ENCODE measurements at regions not wholly inside any gene's neighbourhood (a gene's known extent, or its start where the extent isn't known, plus 50 kb on each side); places are given as distances from the start of the nearest gene placed in this dataset.

- H3K36me3 ChIP-seq = no peaks in the 10 kb centered on the region
- H3K4me1 ChIP-seq = no peaks in the 10 kb centered on the region
- DNase-seq = no peak
- no peak overlapping the region for H3K4me3 ChIP-seq
- no peak overlapping the region for H3K27ac ChIP-seq
- H3K27me3 ChIP-seq = no peaks in the 10 kb centered on the region
- WGBS, 2 donors (ENCODE audit: low coverage in 1 of 2) = 17 to 47% methylated on average over 2 of the region's 2 CpGs
- TF ChIP-seq POLR2AphosphoS5 (IDR thresholded peaks at IDR 0.05) (no peak), EP300 (IDR thresholded peaks at IDR 0.05; ENCODE audit: low read depth) (no peak), CTCF (IDR thresholded peaks at IDR 0.05) (no peak), POLR2A (IDR thresholded peaks at IDR 0.05) (no peak)
- intact Hi-C loops (cut with DNase I; ENCODE audit: low total_unique reads) (no loop called here), in situ Hi-C loops (cut with MboI; ENCODE audit: low pct_ligation_motif_present in 1 of 4, low pct_unique_long_range_greater_than_20kb in 1 of 4, low sequenced_read_pairs in 3 of 4) (no loop called here)
- H3K9me3 ChIP-seq = peaks cover 0 to 12% of the 10 kb centered on the region in 2 donors
Measured at GRCh38 chr4:96879527-96879926, 1039.6 kb downstream of the PDHA2 start.

- Histone ChIP-seq H3K9me3 (no peaks in the 10 kb centered on the region), H3K27ac (no peak overlapping the region), H3K36me3 (no peaks in the 10 kb centered on the region), H3K27me3 (no peaks in the 10 kb centered on the region), H3K4me3 (no peak overlapping the region), H3K4me1 (no peaks in the 10 kb centered on the region)
- in situ Hi-C loops (cut with MboI; ENCODE audit: low pct_ligation_motif_present in 1 of 4, low pct_unique_long_range_greater_than_20kb in 1 of 4, low sequenced_read_pairs in 3 of 4) (no loop called here), intact Hi-C loops (cut with DNase I; ENCODE audit: low total_unique reads) (no loop called here)
- TF ChIP-seq POLR2AphosphoS5 (IDR thresholded peaks at IDR 0.05) = no peak
- TF ChIP-seq EP300 (IDR thresholded peaks at IDR 0.05; ENCODE audit: low read depth) = no peak
- no peak for TF ChIP-seq CTCF (IDR thresholded peaks at IDR 0.05)
- no peak for TF ChIP-seq POLR2A (IDR thresholded peaks at IDR 0.05)
- 67% methylated on average over 3 of the region's 3 CpGs; no CpG with 5 or more reads in 1 of the 2 donors for WGBS, 2 donors (ENCODE audit: low coverage in 1 of 2)
- no peak for DNase-seq
Measured at GRCh38 chr4:96887857-96888256, 1048.0 kb downstream of the PDHA2 start.

- Histone ChIP-seq H3K4me1 (no peaks in the 10 kb centered on the region), H3K4me3 (no peak overlapping the region), H3K36me3 (no peaks in the 10 kb centered on the region), H3K9me3 (no peaks in the 10 kb centered on the region), H3K27ac (no peak overlapping the region), H3K27me3 (no peaks in the 10 kb centered on the region)
- intact Hi-C loops (cut with DNase I; ENCODE audit: low total_unique reads) = no loop called here
- TF ChIP-seq EP300 (IDR thresholded peaks at IDR 0.05; ENCODE audit: low read depth) = no peak
- TF ChIP-seq POLR2AphosphoS5 (IDR thresholded peaks at IDR 0.05) = no peak
- TF ChIP-seq POLR2A (IDR thresholded peaks at IDR 0.05) = no peak
- TF ChIP-seq CTCF (IDR thresholded peaks at IDR 0.05) = no peak
- no peak for DNase-seq
- in situ Hi-C loops (cut with MboI; ENCODE audit: low pct_ligation_motif_present in 1 of 4, low pct_unique_long_range_greater_than_20kb in 1 of 4, low sequenced_read_pairs in 3 of 4) = no loop called here
- 76 to 77% methylated on average over 2 of the region's 2 CpGs for WGBS, 2 donors (ENCODE audit: low coverage in 1 of 2)
Measured at GRCh38 chr4:96894621-96895020, 1054.7 kb downstream of the PDHA2 start.

GRCh38 chr4:96895826-96896225 is 1055.9 kb downstream of the PDHA2 start:
- H3K9me3 ChIP-seq = no peaks in the 10 kb centered on the region
- DNase-seq = no peak
- intact Hi-C loops (cut with DNase I; ENCODE audit: low total_unique reads) (no loop called here), in situ Hi-C loops (cut with MboI; ENCODE audit: low pct_ligation_motif_present in 1 of 4, low pct_unique_long_range_greater_than_20kb in 1 of 4, low sequenced_read_pairs in 3 of 4) (no loop called here)
- 92 to 93% methylated on average over 1 of the region's 1 CpG for WGBS, 2 donors (ENCODE audit: low coverage in 1 of 2)
- H3K36me3 ChIP-seq = no peaks in the 10 kb centered on the region
- no peaks in the 10 kb centered on the region for H3K4me1 ChIP-seq
- H3K27me3 ChIP-seq = no peaks in the 10 kb centered on the region
- H3K27ac ChIP-seq = no peak overlapping the region
- TF ChIP-seq POLR2A (IDR thresholded peaks at IDR 0.05) (no peak), CTCF (IDR thresholded peaks at IDR 0.05) (no peak), POLR2AphosphoS5 (IDR thresholded peaks at IDR 0.05) (no peak), EP300 (IDR thresholded peaks at IDR 0.05; ENCODE audit: low read depth) (no peak)
- H3K4me3 ChIP-seq = no peak overlapping the region

Measured in transverse colon (tissue), 4 donors.